ENCODE measurements at regions not wholly inside any gene's neighbourhood (a gene's known extent, or its start where the extent isn't known, plus 50 kb on each side); places are given as distances from the start of the nearest gene placed in this dataset.

DNA sequence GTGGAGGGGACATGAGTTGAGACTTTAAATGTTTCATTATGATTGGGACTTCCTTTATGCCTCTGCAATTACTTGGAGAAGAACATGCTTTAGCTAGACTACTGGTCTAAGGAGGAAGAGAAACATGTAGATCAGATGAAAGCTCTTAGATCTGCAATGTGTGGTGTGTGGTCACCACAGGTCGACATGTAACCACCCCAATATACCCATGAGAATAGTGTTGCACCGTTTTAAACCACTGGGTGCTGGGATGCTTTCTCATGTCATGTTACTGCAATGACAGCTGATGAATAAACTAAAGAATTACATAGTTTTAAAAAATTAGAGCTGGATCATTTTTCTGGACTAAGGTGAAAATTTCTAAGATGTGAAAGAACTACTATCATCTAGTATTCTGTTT lies 1039.7 kb downstream of the RAPGEF2 start (continued):
- TF ChIP-seq, protein P1, sequence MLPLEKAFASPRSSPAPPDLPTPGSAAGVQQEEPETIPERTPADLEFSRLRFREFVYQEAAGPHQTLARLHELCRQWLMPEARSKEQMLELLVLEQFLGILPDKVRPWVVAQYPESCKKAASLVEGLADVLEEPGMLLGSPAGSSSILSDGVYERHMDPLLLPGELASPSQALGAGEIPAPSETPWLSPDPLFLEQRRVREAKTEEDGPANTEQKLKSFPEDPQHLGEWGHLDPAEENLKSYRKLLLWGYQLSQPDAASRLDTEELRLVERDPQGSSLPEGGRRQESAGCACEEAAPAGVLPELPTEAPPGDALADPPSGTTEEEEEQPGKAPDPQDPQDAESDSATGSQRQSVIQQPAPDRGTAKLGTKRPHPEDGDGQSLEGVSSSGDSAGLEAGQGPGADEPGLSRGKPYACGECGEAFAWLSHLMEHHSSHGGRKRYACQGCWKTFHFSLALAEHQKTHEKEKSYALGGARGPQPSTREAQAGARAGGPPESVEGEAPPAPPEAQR (CRISPR knock-in tag; IDR thresholded peaks at IDR 0.05): no peak
- TF ChIP-seq, protein P2, sequence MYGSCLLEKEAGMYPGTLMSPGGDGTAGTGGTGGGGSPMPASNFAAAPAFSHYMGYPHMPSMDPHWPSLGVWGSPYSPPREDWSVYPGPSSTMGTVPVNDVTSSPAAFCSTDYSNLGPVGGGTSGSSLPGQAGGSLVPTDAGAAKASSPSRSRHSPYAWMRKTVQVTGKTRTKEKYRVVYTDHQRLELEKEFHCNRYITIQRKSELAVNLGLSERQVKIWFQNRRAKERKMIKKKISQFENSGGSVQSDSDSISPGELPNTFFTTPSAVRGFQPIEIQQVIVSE (CRISPR knock-in tag; IDR thresholded peaks at IDR 0.05; ENCODE audit: borderline replicate concordance): no peak
- no peak for TF ChIP-seq RORB (CRISPR knock-in tag; IDR thresholded peaks at IDR 0.05)
- no peak for TF ChIP-seq ZNF425 (CRISPR knock-in tag; conservative IDR thresholded peaks at IDR 0.05)
- no peak for TF ChIP-seq ZNF263 (CRISPR knock-in tag; IDR thresholded peaks at IDR 0.05; ENCODE audit: low read depth)
- TF ChIP-seq ELF4 (CRISPR knock-in tag; IDR thresholded peaks at IDR 0.05; ENCODE audit: low read depth): no peak
- TF ChIP-seq PREB (CRISPR knock-in tag; IDR thresholded peaks at IDR 0.05; ENCODE audit: borderline replicate concordance): no peak
- TF ChIP-seq, protein P3, sequence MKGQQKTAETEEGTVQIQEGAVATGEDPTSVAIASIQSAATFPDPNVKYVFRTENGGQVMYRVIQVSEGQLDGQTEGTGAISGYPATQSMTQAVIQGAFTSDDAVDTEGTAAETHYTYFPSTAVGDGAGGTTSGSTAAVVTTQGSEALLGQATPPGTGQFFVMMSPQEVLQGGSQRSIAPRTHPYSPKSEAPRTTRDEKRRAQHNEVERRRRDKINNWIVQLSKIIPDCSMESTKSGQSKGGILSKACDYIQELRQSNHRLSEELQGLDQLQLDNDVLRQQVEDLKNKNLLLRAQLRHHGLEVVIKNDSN (CRISPR knock-in tag; IDR thresholded peaks at IDR 0.05): no peak
- TF ChIP-seq, protein P4, sequence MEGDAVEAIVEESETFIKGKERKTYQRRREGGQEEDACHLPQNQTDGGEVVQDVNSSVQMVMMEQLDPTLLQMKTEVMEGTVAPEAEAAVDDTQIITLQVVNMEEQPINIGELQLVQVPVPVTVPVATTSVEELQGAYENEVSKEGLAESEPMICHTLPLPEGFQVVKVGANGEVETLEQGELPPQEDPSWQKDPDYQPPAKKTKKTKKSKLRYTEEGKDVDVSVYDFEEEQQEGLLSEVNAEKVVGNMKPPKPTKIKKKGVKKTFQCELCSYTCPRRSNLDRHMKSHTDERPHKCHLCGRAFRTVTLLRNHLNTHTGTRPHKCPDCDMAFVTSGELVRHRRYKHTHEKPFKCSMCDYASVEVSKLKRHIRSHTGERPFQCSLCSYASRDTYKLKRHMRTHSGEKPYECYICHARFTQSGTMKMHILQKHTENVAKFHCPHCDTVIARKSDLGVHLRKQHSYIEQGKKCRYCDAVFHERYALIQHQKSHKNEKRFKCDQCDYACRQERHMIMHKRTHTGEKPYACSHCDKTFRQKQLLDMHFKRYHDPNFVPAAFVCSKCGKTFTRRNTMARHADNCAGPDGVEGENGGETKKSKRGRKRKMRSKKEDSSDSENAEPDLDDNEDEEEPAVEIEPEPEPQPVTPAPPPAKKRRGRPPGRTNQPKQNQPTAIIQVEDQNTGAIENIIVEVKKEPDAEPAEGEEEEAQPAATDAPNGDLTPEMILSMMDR (IDR thresholded peaks at IDR 0.05): no peak
- TF ChIP-seq IRF2 (CRISPR knock-in tag; IDR thresholded peaks at IDR 0.05; ENCODE audit: borderline replicate concordance, low read depth): no peak
- TF ChIP-seq SMAD4 (CRISPR knock-in tag; IDR thresholded peaks at IDR 0.05): no peak
- no peak for TF ChIP-seq ZNF232 (CRISPR knock-in tag; IDR thresholded peaks at IDR 0.05)
- no peak for TF ChIP-seq OVOL2 (CRISPR knock-in tag; IDR thresholded peaks at IDR 0.05; ENCODE audit: borderline replicate concordance)
- TF ChIP-seq TP53 (CRISPR knock-in tag; IDR thresholded peaks at IDR 0.05): no peak

DNA sequence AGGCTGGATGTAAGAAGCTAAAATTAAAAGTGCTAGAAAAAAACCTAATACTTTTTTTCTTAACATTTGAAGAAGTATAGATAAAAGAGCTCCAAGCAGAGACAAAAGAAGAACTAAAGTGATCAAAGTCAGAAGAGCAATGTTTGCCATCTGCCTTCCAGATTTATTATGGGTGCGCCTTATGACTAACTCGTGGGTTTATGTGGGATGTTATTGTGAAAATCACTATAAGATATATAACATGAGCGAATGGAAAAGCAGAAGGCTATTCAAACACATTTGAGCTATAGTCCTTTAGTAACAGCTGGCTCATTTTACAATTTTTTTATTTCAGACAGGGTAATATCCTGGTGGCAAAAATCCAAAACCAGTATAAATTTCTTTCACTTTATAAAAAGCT lies 1040.7 kb downstream of the RAPGEF2 start:
- ATAC-seq: no peak
- TF ChIP-seq, protein P5, sequence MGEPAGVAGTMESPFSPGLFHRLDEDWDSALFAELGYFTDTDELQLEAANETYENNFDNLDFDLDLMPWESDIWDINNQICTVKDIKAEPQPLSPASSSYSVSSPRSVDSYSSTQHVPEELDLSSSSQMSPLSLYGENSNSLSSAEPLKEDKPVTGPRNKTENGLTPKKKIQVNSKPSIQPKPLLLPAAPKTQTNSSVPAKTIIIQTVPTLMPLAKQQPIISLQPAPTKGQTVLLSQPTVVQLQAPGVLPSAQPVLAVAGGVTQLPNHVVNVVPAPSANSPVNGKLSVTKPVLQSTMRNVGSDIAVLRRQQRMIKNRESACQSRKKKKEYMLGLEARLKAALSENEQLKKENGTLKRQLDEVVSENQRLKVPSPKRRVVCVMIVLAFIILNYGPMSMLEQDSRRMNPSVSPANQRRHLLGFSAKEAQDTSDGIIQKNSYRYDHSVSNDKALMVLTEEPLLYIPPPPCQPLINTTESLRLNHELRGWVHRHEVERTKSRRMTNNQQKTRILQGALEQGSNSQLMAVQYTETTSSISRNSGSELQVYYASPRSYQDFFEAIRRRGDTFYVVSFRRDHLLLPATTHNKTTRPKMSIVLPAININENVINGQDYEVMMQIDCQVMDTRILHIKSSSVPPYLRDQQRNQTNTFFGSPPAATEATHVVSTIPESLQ (CRISPR knock-in tag; IDR thresholded peaks at IDR 0.05): no peak
- TF ChIP-seq SMAD3 (CRISPR knock-in tag; IDR thresholded peaks at IDR 0.05; ENCODE audit: borderline replicate concordance): no peak
- TF ChIP-seq NFE2L1 (CRISPR knock-in tag; IDR thresholded peaks at IDR 0.05): no peak
- TF ChIP-seq, protein P6, sequence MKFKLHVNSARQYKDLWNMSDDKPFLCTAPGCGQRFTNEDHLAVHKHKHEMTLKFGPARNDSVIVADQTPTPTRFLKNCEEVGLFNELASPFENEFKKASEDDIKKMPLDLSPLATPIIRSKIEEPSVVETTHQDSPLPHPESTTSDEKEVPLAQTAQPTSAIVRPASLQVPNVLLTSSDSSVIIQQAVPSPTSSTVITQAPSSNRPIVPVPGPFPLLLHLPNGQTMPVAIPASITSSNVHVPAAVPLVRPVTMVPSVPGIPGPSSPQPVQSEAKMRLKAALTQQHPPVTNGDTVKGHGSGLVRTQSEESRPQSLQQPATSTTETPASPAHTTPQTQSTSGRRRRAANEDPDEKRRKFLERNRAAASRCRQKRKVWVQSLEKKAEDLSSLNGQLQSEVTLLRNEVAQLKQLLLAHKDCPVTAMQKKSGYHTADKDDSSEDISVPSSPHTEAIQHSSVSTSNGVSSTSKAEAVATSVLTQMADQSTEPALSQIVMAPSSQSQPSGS (CRISPR knock-in tag; IDR thresholded peaks at IDR 0.05; ENCODE audit: borderline replicate concordance, low read depth): no peak
- TF ChIP-seq, protein P7, sequence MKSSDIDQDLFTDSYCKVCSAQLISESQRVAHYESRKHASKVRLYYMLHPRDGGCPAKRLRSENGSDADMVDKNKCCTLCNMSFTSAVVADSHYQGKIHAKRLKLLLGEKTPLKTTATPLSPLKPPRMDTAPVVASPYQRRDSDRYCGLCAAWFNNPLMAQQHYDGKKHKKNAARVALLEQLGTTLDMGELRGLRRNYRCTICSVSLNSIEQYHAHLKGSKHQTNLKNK (CRISPR knock-in tag; IDR thresholded peaks at IDR 0.05): no peak
- TF ChIP-seq, protein P8, sequence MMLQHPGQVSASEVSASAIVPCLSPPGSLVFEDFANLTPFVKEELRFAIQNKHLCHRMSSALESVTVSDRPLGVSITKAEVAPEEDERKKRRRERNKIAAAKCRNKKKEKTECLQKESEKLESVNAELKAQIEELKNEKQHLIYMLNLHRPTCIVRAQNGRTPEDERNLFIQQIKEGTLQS (CRISPR knock-in tag; conservative IDR thresholded peaks at IDR 0.05): no peak
- no peak for TF ChIP-seq E2F1 (CRISPR knock-in tag; IDR thresholded peaks at IDR 0.05)

More for the DNA sequence above, 1040.7 kb downstream of the RAPGEF2 start:
- Mint-ChIP-seq H3K27me3 (ENCODE audit: low read depth) (no peaks in the 10 kb centered on the region), H3K4me1 (peaks cover 28% of the 10 kb centered on the region), H3K4me3 (no peak overlapping the region), H3K36me3 (no peaks in the 10 kb centered on the region), H3K9me3 (no peaks in the 10 kb centered on the region), H3K27ac (no peak overlapping the region)
- ChIA-PET CTCF (no interaction called here), POLR2A (no interaction called here)
- no peak for DNase-seq (ENCODE audit: low spot score)

Measured in WTC11 (cell line).